Left renal pelvis (tissue), 4 donors: ENCODE measurements at regions not wholly inside any gene's neighbourhood (a gene's known extent, or its start where the extent isn't known, plus 50 kb on each side); places are given as distances from the start of the nearest gene placed in this dataset.
A peak's percentile ranks its signal among the peaks of the same experiment; 100 is the strongest.
"Not testable (repeated sequence)": the region's sequence is repeated elsewhere in the genome, so short reads cannot be mapped to it uniquely, and the experiment has no call there.

Experiments used
- DNase-seq, 4 donors: peaks; one replicate each; pipeline ENCODE4 v3.0.0-alpha.2; 2013; ENCODE audit warnings: low read depth in 4 of 4, low spot score in 3 of 4

GRCh38 chr3:177249203-177249602 is 51.9 kb upstream of the TBL1XR1 start:
- DNase-seq, result no peak

DNA sequence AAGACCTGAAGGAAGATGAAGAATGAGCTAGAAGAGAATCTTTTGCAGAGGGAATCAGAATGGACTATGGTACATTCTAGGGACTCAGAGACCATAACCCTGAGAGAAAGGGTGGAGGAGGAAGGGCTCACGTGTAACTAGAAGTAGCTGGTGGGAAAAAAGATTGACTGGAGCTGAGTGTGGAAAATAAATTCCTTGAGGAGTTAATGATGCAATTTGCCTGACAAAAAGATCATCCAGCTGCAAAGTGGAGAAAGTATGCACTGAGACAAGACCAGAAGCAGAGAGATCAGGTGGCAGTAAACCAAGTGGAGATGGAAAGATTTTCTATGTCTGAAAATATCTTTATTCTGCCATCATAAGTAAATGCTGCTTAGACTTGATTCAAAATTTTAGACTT is 52.9 kb upstream of the TBL1XR1 start:
- DNase-seq, result peak in 1 of 4 donors; percentile 16

DNA sequence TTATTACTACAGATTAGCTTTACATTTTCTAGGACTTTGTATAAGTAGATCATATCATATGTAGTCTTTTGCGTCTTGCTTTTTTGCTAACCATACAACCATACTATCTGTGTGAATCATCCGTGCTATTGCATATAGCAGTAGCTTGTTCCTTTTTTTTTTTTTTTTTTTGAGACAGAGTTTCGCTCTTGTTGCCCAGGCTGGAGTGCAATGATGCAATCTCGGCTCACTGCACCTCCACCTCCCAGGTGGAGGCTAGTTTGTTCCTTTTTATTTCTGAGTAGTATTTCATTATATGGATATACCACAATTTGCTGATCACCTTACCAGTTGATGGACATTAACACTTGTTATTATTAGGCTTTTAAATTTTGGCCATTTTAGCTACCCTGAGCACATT is 54.5 kb upstream of the TBL1XR1 start:
- no peak for DNase-seq

GRCh38 chr3:177257006-177257405 is 59.7 kb upstream of the TBL1XR1 start:
- no peak for DNase-seq

DNA sequence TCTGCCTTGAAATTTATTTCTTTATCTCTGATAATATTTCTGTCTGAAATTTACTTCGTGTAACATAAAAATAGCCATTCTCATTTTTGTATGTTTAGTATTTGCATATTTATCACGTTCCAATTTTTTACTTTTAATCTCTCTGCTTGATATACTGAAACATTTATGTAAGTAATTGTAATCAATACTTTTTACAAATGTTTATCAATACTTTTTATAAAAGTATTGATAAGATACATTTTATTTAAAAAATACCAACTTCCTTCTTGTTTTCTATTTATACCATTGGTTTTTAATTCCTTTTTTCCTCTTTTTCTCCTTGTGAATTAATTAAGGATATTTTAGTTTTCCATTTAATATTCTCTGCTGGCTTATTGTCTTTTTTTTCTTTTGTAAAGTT is 60.3 kb upstream of the TBL1XR1 start:
- DNase-seq, result no peak

DNA sequence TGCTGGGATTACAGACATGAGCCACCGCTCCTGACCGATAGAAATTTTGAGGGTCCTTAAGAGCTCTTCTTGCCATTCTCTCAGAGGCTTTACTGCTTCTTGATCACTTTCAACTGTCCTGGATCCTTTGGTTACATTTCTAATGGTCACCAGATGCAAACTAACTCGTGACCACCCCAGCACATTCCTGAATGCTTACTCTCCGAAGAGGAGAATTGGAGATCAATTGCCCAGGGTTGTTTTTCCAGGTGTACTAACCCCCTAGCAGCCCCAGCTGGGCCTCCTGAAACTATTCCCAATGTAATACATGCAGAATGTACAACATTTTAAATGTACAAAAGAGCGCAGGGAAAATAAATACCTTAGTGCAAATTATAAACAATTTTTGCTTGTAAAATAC is 65.1 kb upstream of the TBL1XR1 start:
- no peak for DNase-seq

DNA sequence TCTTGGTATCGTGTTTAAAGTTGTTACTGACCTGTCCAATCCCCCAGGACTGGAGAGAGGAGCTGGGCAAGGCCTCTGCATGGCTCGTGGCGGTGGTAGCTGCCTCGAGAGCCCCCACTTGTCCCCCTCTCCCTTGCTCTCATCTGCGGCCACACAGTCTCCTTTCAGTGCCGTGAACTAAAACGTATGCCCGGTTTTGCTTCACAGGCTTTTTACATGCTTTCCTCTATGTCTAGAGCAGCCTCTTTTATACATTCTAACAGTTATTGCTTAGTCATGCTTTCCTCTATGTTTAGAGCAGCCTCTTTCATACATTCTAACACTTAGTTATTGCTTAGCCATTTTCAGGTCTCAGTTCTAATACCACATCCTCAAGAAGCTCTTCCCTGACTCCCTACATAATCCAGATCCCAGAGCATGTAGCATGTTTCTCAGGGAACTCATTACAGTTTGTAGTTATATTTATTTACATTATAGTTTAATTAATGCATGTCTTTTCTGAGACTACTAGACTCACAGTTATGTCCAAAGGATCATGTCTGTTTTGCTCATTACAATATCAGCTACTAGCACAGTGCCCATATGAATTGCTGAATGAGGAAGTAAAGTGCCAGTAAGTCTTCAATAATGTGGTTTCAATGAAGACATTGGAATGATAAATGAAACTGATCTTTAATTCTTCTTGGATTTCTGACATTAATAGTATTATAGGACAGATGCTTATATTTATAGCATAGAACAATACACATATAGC is 66.5 kb upstream of the TBL1XR1 start:
- no peak for DNase-seq

- DNase-seq, result not testable (repeated sequence)
Measured at GRCh38 chr3:177271811-177272501, 74.7 kb upstream of the TBL1XR1 start.

- no peak for DNase-seq
Measured at GRCh38 chr3:177278016-177278415, 80.7 kb upstream of the TBL1XR1 start.

GRCh38 chr3:177279118-177279815 is 82.0 kb upstream of the TBL1XR1 start:
- DNase-seq, result no peak

- no peak for DNase-seq
Measured at GRCh38 chr3:177281292-177282118, 84.2 kb upstream of the TBL1XR1 start.

GRCh38 chr3:177282119-177282655 is 84.9 kb upstream of the TBL1XR1 start:
- no peak for DNase-seq

DNA sequence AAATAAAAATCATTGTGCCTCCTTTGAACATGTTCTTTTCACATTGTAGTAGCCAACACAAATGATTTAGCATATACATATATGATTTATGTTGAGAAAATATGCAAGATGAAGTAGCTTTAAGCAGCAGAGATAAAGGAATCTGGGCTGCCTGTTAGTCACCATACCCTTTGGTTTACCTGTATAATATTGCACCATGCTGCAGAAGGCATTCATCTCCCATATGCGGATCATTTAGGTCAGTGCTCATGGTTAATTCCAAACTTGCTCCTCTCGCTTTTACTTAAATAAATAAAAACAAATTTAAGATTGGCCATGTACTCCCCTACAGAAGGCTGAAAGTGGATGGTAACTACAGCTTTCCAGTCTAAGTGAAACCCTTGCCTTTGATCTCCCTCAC is 86.7 kb upstream of the TBL1XR1 start:
- DNase-seq, result no peak

DNA sequence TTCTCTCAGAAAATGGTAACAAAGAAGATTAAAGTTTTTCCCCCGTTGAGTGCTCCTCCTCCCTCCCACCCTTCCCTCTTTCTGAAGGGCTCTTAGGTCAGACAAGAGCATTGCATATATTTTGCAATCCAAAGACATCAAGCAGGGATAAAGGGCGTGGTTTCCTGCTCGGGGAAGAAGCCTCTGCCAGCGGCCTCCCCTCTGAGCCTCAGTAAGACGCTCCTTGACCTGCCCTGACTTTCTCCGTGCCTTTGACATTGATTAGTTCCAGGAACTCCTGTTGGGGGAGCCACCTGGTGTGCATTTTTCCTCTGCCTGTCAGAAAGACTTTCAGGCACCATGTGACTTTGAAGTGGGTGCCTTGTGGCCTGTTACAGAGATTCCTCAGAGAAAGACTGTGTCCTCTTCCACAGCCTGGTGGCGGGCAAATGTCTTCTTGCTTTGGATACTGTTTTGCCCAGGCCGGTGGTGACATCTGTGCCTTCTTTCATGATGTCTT is 87.2 kb upstream of the TBL1XR1 start:
- DNase-seq, result no peak

DNA sequence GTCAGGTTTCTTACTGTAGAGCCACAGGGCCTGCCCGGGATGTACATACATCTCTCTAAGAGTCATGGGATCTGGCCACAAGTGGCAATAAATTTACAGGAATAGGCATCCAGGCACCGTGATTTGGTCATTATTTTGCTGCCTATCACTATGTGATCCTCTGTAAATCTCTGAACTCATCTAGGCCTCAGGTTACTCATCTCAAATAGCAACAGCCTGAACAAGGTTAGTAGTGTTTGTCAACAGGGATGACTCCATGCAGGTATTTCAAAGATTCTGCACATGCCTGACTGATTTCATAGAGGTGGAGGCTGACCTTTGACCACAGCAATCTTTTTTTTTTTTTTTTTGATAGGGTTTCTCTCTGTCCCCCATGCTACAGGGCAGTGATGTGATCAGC is 88.8 kb upstream of the TBL1XR1 start:
- no peak for DNase-seq

DNA sequence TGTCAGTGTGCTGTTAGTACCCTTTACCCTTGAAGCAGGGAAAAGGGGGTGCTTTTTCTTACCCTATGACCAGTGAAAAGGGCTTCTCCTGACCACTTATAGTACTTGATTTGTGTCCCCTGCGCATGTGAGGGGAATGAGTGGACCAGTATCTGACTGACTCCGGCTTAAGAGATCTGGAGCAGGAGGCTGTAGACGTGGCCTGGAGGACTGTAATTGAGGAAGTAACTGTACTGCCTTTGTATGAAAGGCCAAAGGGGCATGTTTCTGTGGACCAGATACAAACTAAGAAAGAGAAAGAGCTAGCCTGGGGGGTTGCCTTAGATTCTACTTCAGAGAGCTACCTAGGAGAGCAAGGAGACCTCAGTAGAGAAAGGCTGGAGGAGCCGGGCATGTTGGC is 89.9 kb upstream of the TBL1XR1 start:
- no peak for DNase-seq

DNA sequence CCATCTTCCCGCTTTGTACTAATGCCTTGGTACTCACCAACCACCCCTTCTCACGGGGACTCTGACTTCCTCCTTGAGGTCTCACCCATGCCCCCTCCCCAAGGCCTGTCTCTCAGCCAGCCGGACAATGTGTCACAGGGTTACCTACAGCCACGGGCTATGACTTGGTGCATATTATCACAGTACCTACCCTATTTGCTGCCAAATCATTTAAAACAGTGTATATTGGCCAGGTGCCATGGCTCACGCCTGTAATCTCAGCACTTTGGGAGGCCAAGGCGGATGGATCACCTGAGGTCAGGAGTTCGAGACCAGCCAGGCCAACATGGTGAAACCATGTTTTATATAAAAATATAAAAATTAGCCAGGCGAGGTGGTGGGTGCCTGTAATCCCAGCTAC is 93.4 kb upstream of the TBL1XR1 start:
- DNase-seq, result no peak

DNA sequence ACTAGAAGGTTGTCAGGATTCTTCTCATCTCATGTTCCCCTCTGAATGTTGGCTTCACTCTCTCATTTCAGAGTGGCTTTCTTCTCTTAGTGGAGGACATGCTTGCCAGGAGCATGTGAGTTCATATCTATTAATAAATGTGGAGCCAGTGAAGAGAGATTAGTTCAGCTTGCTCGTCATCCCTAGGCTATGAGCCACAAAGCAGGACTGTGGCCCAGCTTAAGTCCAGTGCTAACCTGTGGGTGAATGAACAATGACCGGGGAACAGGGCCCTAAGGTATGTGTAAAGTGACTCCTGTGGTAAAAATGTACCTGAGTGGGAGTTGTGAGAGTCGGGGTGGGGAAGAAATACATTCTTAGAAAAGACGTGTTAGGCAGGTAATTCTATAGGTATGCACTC is 96.9 kb upstream of the TBL1XR1 start:
- no peak for DNase-seq

- DNase-seq, result no peak
Measured at GRCh38 chr3:177295116-177295515, 97.8 kb upstream of the TBL1XR1 start.

- DNase-seq, result no peak
Measured at GRCh38 chr3:177299250-177299649, 102.0 kb upstream of the TBL1XR1 start.
